ENCODE measurements at regions not wholly inside any gene's neighbourhood (a gene's known extent, or its start where the extent isn't known, plus 50 kb on each side); places are given as distances from the start of the nearest gene placed in this dataset.

DNA sequence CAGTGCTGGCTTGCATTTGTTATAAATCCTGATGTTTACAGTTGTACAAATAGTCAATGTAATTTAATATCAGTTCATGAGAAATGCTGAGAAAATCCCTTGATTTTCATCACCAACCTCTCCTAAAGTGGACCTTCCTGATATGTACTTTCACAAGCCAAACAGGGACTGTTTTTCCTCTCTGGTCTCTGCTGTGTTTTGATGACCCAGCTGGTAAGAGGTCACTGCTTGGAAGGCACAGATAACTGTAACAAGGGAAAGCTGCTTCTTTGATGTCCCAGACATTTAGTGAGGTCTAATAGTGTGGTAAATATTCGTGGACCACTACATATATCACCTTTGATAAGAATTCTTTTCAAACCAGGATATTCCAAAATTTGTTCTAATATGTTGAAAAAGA, 68.7 kb upstream of the HAPLN1 start:
- Histone ChIP-seq H3K79me2 (ENCODE audit: control insufficient read depth, insufficient read depth, low read length) (no peaks in the 10 kb centered on the region), H3K9me1 (replicated peaks; ENCODE audit: control insufficient read depth, extremely low read depth, insufficient read depth, low read length) (no peaks in the 10 kb centered on the region), H3K27me3 (ENCODE audit: control insufficient read depth in 2 of 2, insufficient read depth in 2 of 2, low read length in 2 of 2) (peaks cover 0 to 1% of the 10 kb centered on the region in 2 experiments), H2AFZ (ENCODE audit: low read depth, low read length) (no peak overlapping the region), H3K36me3 (ENCODE audit: control insufficient read depth in 2 of 2, extremely low read depth in 1 of 2, insufficient read depth in 2 of 2, low read length in 2 of 2) (no peaks in the 10 kb centered on the region), H4K20me1 (replicated peaks; ENCODE audit: control insufficient read depth, extremely low read depth, insufficient read depth, low read length) (no peaks in the 10 kb centered on the region), H3K27ac (ENCODE audit: insufficient read depth, low read depth, low read length) (no peak overlapping the region), H3K4me2 (ENCODE audit: insufficient read depth, low read length) (no peak overlapping the region), H3K4me3 (replicated peaks in 1 of 3; ENCODE audit: insufficient read depth in 1 of 3, low read depth in 1 of 3, low read length in 3 of 3) (no peak overlapping the region), H3K4me1 (ENCODE audit: control insufficient read depth, extremely low read depth, insufficient read depth, low read length) (no peaks in the 10 kb centered on the region), H3K9me3 (replicated peaks; ENCODE audit: control insufficient read depth, insufficient read depth, low read length) (no peaks in the 10 kb centered on the region), H3K9ac (replicated peaks; ENCODE audit: extremely low read depth, insufficient read depth, low read length) (no peak overlapping the region)
- dilution Hi-C loops (cut with MboI; ENCODE audit: extremely low pct_ligation_motif_present, low sequenced_read_pairs): no loop called here
- no TSS peak for BruUV-seq (replicated peaks)
- intact Hi-C loops (cut with micrococcal nuclease): no loop called here
- no peak for FAIRE-seq
- CTCF ChIA-PET: no interaction called here
- peak; percentile 53 for DNase-seq (ENCODE audit: low read depth, low spot score)
- no peak for TF ChIP-seq POLR2A (IDR thresholded peaks at IDR 0.05; ENCODE audit: low read depth, low read length)
- no peak for TF ChIP-seq POLR2AphosphoS5 (IDR thresholded peaks at IDR 0.05; ENCODE audit: insufficient read depth, low read depth, low read length)
- no peak for TF ChIP-seq GATA2 (IDR thresholded peaks at IDR 0.05; ENCODE audit: insufficient read depth, insufficient read length, low read depth, low read length)
- TF ChIP-seq EZH2 (IDR thresholded peaks at IDR 0.05; ENCODE audit: borderline replicate concordance, low read depth, low read length, severe bottlenecking): no peak
- TF ChIP-seq FOS (IDR thresholded peaks at IDR 0.05; ENCODE audit: borderline replicate concordance, insufficient read depth, low read length): no peak
- TF ChIP-seq MAX (IDR thresholded peaks at IDR 0.05; ENCODE audit: insufficient read depth, insufficient read length): no peak
- no peak for TF ChIP-seq JUN (IDR thresholded peaks at IDR 0.05; ENCODE audit: borderline replicate concordance, insufficient read depth, insufficient read length, low read depth)
- no peak for TF ChIP-seq MYC (IDR thresholded peaks at IDR 0.05; ENCODE audit: low read depth, low read length)
- TF ChIP-seq, protein P1, sequence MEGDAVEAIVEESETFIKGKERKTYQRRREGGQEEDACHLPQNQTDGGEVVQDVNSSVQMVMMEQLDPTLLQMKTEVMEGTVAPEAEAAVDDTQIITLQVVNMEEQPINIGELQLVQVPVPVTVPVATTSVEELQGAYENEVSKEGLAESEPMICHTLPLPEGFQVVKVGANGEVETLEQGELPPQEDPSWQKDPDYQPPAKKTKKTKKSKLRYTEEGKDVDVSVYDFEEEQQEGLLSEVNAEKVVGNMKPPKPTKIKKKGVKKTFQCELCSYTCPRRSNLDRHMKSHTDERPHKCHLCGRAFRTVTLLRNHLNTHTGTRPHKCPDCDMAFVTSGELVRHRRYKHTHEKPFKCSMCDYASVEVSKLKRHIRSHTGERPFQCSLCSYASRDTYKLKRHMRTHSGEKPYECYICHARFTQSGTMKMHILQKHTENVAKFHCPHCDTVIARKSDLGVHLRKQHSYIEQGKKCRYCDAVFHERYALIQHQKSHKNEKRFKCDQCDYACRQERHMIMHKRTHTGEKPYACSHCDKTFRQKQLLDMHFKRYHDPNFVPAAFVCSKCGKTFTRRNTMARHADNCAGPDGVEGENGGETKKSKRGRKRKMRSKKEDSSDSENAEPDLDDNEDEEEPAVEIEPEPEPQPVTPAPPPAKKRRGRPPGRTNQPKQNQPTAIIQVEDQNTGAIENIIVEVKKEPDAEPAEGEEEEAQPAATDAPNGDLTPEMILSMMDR (IDR thresholded peaks at IDR 0.05; ENCODE audit: extremely low read depth in 1 of 2, insufficient read depth in 1 of 2, low read depth in 1 of 2, low read length in 2 of 2): no peak
- POLR2A ChIA-PET: no interaction called here
